ENCODE measurements at regions not wholly inside any gene's neighbourhood (a gene's known extent, or its start where the extent isn't known, plus 50 kb on each side); places are given as distances from the start of the nearest gene placed in this dataset.

GRCh38 chr22:49276567-49276966 is 551.1 kb downstream of the BRD1 start:
- 3% methylated on average over 3 of the region's 10 CpGs for WGBS (ENCODE audit: low lambda C conversion rate)
- intact Hi-C loops (cut with micrococcal nuclease; ENCODE audit: unreplicated experiment): no loop called here
- CTCF ChIA-PET (ENCODE audit: low intra/inter-chr PET ratio, low total read pairs): no interaction called here

More at GRCh38 chr22:49276567-49276966, 551.1 kb downstream of the BRD1 start:
- Histone ChIP-seq H3K9ac (ENCODE audit: insufficient read depth, low read depth, low read length) (no peak overlapping the region), H3K27ac (ENCODE audit: extremely low read length, insufficient read depth, low read length) (no peak overlapping the region), H3K4me1 (ENCODE audit: insufficient read depth, low read length) (no peaks in the 10 kb centered on the region), H3K36me3 (replicated peaks in 1 of 2; ENCODE audit: control insufficient read depth in 1 of 2, insufficient read depth in 2 of 2, low read length in 2 of 2) (no peaks in the 10 kb centered on the region), H3K4me2 (ENCODE audit: low read depth, low read length) (no peak overlapping the region), H3K79me2 (ENCODE audit: insufficient read depth, low read length) (no peaks in the 10 kb centered on the region), H3K4me3 (replicated peaks in 1 of 3; ENCODE audit: insufficient read depth in 1 of 3, low read depth in 2 of 3, low read length in 3 of 3) (no peak overlapping the region), H4K20me1 (ENCODE audit: insufficient read depth, low read length) (no peaks in the 10 kb centered on the region), H2AFZ (ENCODE audit: low read length) (no peak overlapping the region), H3K27me3 (ENCODE audit: control insufficient read depth in 1 of 2, insufficient read depth in 2 of 2, low read length in 2 of 2) (peaks cover 2 to 43% of the 10 kb centered on the region in 2 experiments; a peak in 4 of 5 replicates), H3K9me3 (ENCODE audit: low read length) (no peaks in the 10 kb centered on the region)
- ATAC-seq (no peak), FAIRE-seq (no peak), DNase-seq (ENCODE audit: low spot score) (no peak)
- TF ChIP-seq MTA1 (CRISPR knock-in tag; IDR thresholded peaks at IDR 0.05; ENCODE audit: borderline replicate concordance): no peak
- no peak for TF ChIP-seq YEATS4 (CRISPR knock-in tag; IDR thresholded peaks at IDR 0.05; ENCODE audit: borderline replicate concordance)
- TF ChIP-seq ZNF430 (CRISPR knock-in tag; IDR thresholded peaks at IDR 0.05): no peak
- no peak for TF ChIP-seq JUNB (CRISPR knock-in tag; IDR thresholded peaks at IDR 0.05; ENCODE audit: borderline replicate concordance)
- TF ChIP-seq ZNF407 (CRISPR knock-in tag; IDR thresholded peaks at IDR 0.05; ENCODE audit: not compliant biosample characterization): no peak
- no peak for TF ChIP-seq ZNF136 (CRISPR knock-in tag; IDR thresholded peaks at IDR 0.05; ENCODE audit: low read depth)
- TF ChIP-seq, protein P1, sequence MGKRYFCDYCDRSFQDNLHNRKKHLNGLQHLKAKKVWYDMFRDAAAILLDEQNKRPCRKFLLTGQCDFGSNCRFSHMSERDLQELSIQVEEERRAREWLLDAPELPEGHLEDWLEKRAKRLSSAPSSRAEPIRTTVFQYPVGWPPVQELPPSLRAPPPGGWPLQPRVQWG (CRISPR knock-in tag; IDR thresholded peaks at IDR 0.05; ENCODE audit: borderline replicate concordance, low read depth): no peak
- no peak for TF ChIP-seq MED8 (CRISPR knock-in tag; IDR thresholded peaks at IDR 0.05; ENCODE audit: insufficient replicate concordance)
- TF ChIP-seq ZNF543 (CRISPR knock-in tag; IDR thresholded peaks at IDR 0.05): no peak
- no TSS peak for BruUV-seq (replicated peaks)
- POLR2A ChIA-PET: no interaction called here
- in situ Hi-C loops (cut with HindIII; ENCODE audit: extremely low pct_ligation_motif_present, low pct_unique_long_range_greater_than_20kb): no loop called here

Data from HepG2 (cell line).